PFSK-1 (cell line): ENCODE measurements at regions not wholly inside any gene's neighbourhood (a gene's known extent, or its start where the extent isn't known, plus 50 kb on each side); places are given as distances from the start of the nearest gene placed in this dataset.

Source experiments
- FOXP2 ChIP-seq: optimal IDR thresholded peaks from 2 replicates; pipeline ENCODE3; 2011; ENCODE audit warnings: borderline replicate concordance, control low read depth, inconsistent platforms; ENCODE audit not compliant: insufficient read depth; ENCODE audit errors: extremely low read length, extremely low read depth
- POLR2AphosphoS5 ChIP-seq: IDR thresholded peaks from 2 replicates; pipeline ENCODE4 v1.6.1; 2012; ENCODE audit warnings: low read depth, mild to moderate bottlenecking, control low read depth, low read length, moderate library complexity
- SIN3A ChIP-seq: IDR thresholded peaks from 2 replicates; pipeline ENCODE4 v1.6.1; 2012; ENCODE audit warnings: mild to moderate bottlenecking, low read length, moderate library complexity, borderline replicate concordance; ENCODE audit not compliant: insufficient read depth
- TAF1 ChIP-seq: IDR thresholded peaks from 2 replicates; pipeline ENCODE4 v1.6.1; 2012; ENCODE audit warnings: low read length, control low read depth, borderline replicate concordance; ENCODE audit not compliant: insufficient read depth
- TF ChIP-seq, protein P1 (sequence below), 2 experiments: IDR thresholded peaks; 2 replicates each; pipeline versions ENCODE4 v1.6.1 to v1.8.0; 2011 to 2012; ENCODE audit warnings: low read depth in 2 of 2, low read length in 2 of 2, control low read depth in 1 of 2, inconsistent platforms in 1 of 2, mild to moderate bottlenecking in 1 of 2, moderate library complexity in 1 of 2; ENCODE audit not compliant: insufficient read depth in 1 of 2

DNA sequence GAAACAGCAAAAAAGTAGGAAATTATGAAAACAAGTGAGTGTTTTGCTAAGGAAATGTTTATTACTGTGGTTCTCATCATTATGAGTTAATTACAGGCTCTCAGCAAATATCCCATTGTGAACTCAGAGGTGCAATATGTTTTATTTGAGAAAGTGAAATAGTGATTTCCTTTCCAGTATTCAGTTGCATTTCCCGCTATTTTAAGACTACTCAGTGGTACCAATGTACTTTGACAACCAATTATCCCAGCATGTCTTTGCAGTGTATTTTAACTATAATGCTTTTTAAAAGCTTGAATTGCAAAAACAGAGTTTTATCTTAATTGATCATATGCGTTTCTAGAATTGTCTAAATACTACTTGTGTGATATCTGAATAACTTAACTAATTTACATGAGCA lies 383.8 kb upstream of the TENM3 start:
- TF ChIP-seq POLR2AphosphoS5 (no peak), SIN3A (no peak), FOXP2 (no peak), TAF1 (no peak)
- TF ChIP-seq, protein P1, sequence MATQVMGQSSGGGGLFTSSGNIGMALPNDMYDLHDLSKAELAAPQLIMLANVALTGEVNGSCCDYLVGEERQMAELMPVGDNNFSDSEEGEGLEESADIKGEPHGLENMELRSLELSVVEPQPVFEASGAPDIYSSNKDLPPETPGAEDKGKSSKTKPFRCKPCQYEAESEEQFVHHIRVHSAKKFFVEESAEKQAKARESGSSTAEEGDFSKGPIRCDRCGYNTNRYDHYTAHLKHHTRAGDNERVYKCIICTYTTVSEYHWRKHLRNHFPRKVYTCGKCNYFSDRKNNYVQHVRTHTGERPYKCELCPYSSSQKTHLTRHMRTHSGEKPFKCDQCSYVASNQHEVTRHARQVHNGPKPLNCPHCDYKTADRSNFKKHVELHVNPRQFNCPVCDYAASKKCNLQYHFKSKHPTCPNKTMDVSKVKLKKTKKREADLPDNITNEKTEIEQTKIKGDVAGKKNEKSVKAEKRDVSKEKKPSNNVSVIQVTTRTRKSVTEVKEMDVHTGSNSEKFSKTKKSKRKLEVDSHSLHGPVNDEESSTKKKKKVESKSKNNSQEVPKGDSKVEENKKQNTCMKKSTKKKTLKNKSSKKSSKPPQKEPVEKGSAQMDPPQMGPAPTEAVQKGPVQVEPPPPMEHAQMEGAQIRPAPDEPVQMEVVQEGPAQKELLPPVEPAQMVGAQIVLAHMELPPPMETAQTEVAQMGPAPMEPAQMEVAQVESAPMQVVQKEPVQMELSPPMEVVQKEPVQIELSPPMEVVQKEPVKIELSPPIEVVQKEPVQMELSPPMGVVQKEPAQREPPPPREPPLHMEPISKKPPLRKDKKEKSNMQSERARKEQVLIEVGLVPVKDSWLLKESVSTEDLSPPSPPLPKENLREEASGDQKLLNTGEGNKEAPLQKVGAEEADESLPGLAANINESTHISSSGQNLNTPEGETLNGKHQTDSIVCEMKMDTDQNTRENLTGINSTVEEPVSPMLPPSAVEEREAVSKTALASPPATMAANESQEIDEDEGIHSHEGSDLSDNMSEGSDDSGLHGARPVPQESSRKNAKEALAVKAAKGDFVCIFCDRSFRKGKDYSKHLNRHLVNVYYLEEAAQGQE (IDR thresholded peaks at IDR 0.05; ENCODE audit: insufficient read depth in 1 of 2, low read depth in 2 of 2, low read length in 2 of 2), result no peak

DNA sequence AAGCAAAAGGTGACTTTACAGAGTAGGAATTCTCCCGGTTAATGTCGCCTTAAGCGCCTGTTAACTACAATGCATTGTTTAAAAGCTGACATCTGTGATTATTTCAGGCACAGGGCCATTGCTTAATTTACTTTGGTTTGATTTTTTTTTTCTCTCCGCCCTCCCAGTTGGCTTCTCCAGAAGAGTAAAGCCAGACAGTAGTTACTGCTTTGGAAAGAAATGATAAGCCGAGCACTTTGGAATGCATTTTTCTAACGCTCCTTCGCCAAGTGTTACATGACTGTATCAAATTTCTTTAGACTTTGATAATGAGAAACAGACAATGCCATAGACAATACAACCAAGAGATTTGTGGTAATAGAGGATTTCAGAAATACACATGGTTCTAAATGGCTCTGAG lies 383.0 kb upstream of the TENM3 start:
- TF ChIP-seq, protein P1 (IDR thresholded peaks at IDR 0.05; ENCODE audit: insufficient read depth in 1 of 2, low read depth in 2 of 2, low read length in 2 of 2), result no peak
- TF ChIP-seq SIN3A (no peak), TAF1 (no peak), FOXP2 (no peak), POLR2AphosphoS5 (no peak)

DNA sequence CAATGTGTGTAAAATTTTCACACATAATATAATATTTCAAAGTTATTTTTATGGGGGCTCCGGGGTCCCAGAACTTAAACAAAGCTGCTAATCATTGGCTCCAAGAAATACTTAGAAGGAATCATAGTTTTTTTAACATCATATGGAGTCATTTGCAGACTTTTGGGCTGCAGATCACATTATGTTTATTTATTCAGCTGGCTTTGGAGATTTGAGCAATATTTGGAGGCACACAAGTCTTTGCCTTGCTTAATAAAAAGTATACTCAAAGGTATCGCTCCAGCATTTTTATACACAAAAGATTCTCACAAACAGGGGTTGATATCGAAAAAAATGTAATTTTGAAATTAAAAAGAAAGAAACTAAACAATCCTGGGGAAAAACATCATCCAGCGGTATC lies 382.5 kb upstream of the TENM3 start:
- TF ChIP-seq FOXP2 (no peak), SIN3A (no peak), TAF1 (no peak), POLR2AphosphoS5 (no peak)
- TF ChIP-seq, protein P1 (IDR thresholded peaks at IDR 0.05; ENCODE audit: insufficient read depth in 1 of 2, low read depth in 2 of 2, low read length in 2 of 2), result no peak

DNA sequence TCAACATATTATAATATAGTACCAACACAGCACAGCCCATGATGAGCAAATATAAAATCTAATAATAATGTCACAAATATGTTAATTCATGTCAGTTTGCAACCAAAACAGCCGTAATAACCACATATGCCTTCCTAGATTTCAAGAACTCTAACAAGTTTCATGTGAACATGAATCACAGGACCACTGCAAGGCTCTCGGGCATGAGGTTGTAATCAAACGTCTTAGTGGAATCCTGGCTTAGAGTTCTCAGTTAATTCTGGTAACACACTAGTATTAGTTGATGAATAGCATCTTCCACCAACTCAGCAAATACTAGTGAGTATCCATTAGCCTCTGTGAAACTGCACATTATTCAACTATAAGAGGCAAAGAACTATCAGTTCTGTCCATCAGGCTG lies 379.3 kb upstream of the TENM3 start:
- TF ChIP-seq POLR2AphosphoS5, result no peak
- TF ChIP-seq, protein P1 (IDR thresholded peaks at IDR 0.05; ENCODE audit: insufficient read depth in 1 of 2, low read depth in 2 of 2, low read length in 2 of 2), result no peak
- TF ChIP-seq TAF1, result no peak
- TF ChIP-seq SIN3A, result no peak
- no peak for TF ChIP-seq FOXP2

DNA sequence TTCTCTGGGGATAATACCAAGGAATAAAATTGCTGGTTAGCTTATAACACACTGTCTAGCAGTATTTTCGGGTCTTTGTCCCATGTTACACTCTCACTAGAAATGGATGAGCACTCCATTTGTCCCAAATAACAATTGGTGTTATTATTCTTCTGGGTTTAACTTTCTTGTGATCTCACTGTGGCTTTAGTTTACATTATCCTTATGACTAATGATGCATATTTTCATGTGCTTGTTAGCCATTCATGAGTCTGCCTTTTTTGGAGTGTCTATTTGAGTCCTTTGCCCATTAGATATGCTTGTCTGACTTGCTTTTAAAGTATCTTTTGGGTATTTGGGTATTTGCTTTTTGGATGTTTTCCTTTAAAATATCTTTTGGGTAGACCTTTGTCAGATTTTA lies 372.9 kb upstream of the TENM3 start:
- TF ChIP-seq SIN3A, result no peak
- TF ChIP-seq FOXP2, result no peak
- TF ChIP-seq TAF1, result no peak

DNA sequence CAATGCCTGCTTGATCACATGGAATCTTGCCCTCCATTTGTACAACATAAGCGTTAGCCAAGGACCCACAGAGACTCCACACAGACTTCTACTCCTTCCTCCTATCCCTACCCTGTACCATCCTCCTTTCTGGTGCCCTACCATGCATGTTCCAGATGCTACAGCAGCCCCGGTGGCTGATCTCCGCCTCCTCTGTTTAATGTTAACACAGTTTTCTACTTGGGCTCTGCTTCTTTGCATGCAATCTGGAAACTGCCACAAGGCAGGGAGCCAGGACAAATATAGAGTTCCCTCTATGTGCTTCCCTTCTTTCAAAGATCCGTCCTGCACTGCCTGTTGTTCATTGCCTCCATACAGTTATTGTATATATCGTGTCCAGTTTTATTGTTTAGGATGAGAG lies 368.6 kb upstream of the TENM3 start:
- no peak for TF ChIP-seq TAF1
- TF ChIP-seq POLR2AphosphoS5, result no peak
- TF ChIP-seq, protein P1 (IDR thresholded peaks at IDR 0.05; ENCODE audit: insufficient read depth in 1 of 2, low read depth in 2 of 2, low read length in 2 of 2), result no peak
- no peak for TF ChIP-seq FOXP2
